GM12873 (cell line): ENCODE measurements at regions not wholly inside any gene's neighbourhood (a gene's known extent, or its start where the extent isn't known, plus 50 kb on each side); places are given as distances from the start of the nearest gene placed in this dataset.

Source experiments
- CTCF ChIP-seq: IDR thresholded peaks from 2 replicates; pipeline ENCODE4 v1.5.1; 2012; ENCODE audit warnings: low read depth, mild to moderate bottlenecking, moderate library complexity, low read length, control low read depth; ENCODE audit not compliant: insufficient read depth; ENCODE audit errors: missing control alignments

DNA sequence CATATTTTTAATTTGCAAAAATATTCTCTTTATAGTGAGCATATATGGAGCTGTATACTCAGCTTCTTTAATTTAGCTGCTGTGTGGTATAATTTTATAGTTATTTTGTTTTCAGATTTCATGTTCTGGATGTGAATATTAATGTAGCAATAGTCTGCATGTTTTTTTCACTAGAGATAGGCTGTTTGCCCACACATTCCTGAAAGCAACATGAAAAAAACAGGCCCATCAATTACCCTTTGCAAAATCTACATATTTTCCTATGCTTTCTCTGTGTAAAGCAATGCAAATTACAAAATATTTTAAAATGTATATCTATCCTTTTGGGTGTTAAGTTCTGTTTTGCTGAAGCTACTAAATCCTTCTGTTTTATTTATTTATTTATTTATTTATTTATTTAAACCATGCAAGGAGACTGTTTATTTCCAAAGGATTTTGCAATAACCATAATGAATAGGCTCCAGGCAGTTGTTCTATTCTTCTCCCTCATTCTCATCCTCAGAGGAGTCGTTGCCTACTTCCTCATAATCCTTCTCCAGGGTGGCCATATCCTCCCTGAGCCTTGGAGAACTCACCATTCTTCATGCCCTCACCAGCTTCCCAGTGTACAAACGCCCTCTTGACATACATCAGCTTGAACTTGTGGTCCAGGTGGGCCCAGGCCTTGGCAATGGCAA, 277.1 kb downstream of the ANKRD50 start:
- no peak for TF ChIP-seq CTCF

GRCh38 chr4:124437853-124438495, 274.6 kb downstream of the ANKRD50 start:
- no peak for TF ChIP-seq CTCF

- no peak for TF ChIP-seq CTCF
Measured at GRCh38 chr4:124445071-124445470, 267.5 kb downstream of the ANKRD50 start.

DNA sequence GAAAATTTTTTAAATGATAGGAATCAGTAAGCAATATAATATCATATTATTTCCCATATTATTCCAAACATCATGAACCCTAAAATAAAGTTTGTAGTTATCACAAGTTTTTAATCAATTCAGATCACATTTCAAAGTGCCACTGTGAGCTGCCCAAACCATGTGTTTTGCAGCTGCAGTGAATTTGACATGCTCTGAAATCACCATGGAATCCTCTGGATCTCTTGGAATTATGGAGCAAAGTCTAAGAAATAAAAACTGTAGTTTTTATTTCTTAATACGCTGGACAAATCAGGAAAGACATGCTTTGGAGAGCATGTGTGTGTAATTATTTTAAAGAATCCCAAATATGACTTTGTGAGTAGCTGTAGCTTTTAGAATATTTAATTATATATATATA, 262.7 kb downstream of the ANKRD50 start:
- TF ChIP-seq CTCF, result no peak

- TF ChIP-seq CTCF, result no peak
Measured at GRCh38 chr4:124450851-124451250, 261.7 kb downstream of the ANKRD50 start.

DNA sequence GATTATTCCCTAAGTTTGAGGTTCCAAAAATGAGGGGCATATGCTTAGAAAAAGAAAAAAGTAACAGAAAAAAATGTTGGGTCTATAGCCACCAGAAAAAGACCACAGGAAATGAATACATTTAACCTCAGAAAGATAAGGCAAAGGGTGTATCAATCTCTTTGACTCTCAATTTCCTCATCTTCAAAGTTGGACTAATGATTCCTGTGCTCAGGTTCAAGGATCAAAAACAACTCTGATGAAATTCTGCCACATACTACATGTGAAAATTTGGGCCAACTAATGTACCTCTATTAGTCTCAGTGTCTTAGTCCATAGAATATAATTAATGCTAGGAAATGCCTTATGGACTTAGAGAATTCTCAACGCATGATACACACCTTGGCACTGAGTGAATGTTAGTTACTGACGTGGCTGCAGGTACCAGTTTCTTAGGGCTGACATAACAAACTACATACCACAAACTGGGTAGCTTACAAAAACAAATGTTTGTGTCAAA, 257.7 kb downstream of the ANKRD50 start:
- TF ChIP-seq CTCF, result no peak

- TF ChIP-seq CTCF, result no peak
Measured at GRCh38 chr4:124455671-124456070, 256.9 kb downstream of the ANKRD50 start.
